ENCODE measurements at regions not wholly inside any gene's neighbourhood (a gene's known extent, or its start where the extent isn't known, plus 50 kb on each side); places are given as distances from the start of the nearest gene placed in this dataset.
A peak's percentile ranks its signal among the peaks of the same experiment; 100 is the strongest.

- H3K9me3 ChIP-seq (ENCODE audit: control insufficient read depth, low read length), result peaks cover 49% of the 10 kb centered on the region
- no peak overlapping the region for H2AK5ac ChIP-seq (ENCODE audit: low read length, severe bottlenecking)
- H4K8ac ChIP-seq (ENCODE audit: low read length), result no peak overlapping the region
- H3K27ac ChIP-seq (ENCODE audit: low read length, poor library complexity, severe bottlenecking), result no peak overlapping the region
- H4K91ac ChIP-seq (ENCODE audit: low read length), result no peak overlapping the region
- no peaks in the 10 kb centered on the region for H3K4me1 ChIP-seq (ENCODE audit: control insufficient read depth, insufficient read depth, low read depth, low read length)
- H3K4me3 ChIP-seq (ENCODE audit: insufficient read depth in 1 of 2, low read depth in 1 of 2, low read length in 2 of 2), result no peak overlapping the region
- H2BK5ac ChIP-seq (ENCODE audit: low read depth, low read length, poor library complexity, severe bottlenecking), result no peak overlapping the region
- no peak overlapping the region for H3K9ac ChIP-seq (ENCODE audit: low read length)
- H3K36me3 ChIP-seq (ENCODE audit: control insufficient read depth in 1 of 2, insufficient read depth in 2 of 2, low read depth in 1 of 2, low read length in 2 of 2), result no peaks in the 10 kb centered on the region
- no peak overlapping the region for H2BK120ac ChIP-seq (ENCODE audit: low read depth, low read length)
- H3K27me3 ChIP-seq (ENCODE audit: control insufficient read depth in 1 of 2, insufficient read depth in 1 of 2, low read length in 2 of 2), result no peaks in the 10 kb centered on the region
- H3K14ac ChIP-seq (ENCODE audit: low read length in 2 of 2), result no peak overlapping the region
- no peak overlapping the region for H3K23ac ChIP-seq (ENCODE audit: low read length in 2 of 2)
- H3K4ac ChIP-seq (ENCODE audit: low read depth in 1 of 2, low read length in 2 of 2), result no peak overlapping the region
- DNase-seq, result no peak
- no peak overlapping the region for H2BK15ac ChIP-seq (ENCODE audit: low read depth, poor library complexity, severe bottlenecking)
- H3K4me2 ChIP-seq (ENCODE audit: low read length, poor library complexity, severe bottlenecking), result no peak overlapping the region
- H2BK12ac ChIP-seq (ENCODE audit: low read length in 2 of 2), result no peak overlapping the region
- H3K79me1 ChIP-seq (replicated peaks; ENCODE audit: low read length, poor library complexity, severe bottlenecking), result no peaks in the 10 kb centered on the region
- H3K18ac ChIP-seq (ENCODE audit: low read depth in 1 of 2, low read length in 2 of 2), result no peak overlapping the region
- H2AFZ ChIP-seq (ENCODE audit: low read depth, low read length), result no peak overlapping the region
- 78% methylated on average over 6 of the region's 6 CpGs for WGBS
These were observed 190.9 kb downstream of the ZNF486 start for GRCh38 chr19:20357921-20358320.

- no peak overlapping the region for H2AK5ac ChIP-seq (ENCODE audit: low read length, severe bottlenecking)
- H3K4ac ChIP-seq (ENCODE audit: low read depth in 1 of 2, low read length in 2 of 2), result no peak overlapping the region
- peaks cover 56% of the 10 kb centered on the region for H3K9me3 ChIP-seq (ENCODE audit: control insufficient read depth, low read length)
- no peaks in the 10 kb centered on the region for H3K79me1 ChIP-seq (replicated peaks; ENCODE audit: low read length, poor library complexity, severe bottlenecking)
- no peak overlapping the region for H3K23ac ChIP-seq (ENCODE audit: low read length in 2 of 2)
- H4K91ac ChIP-seq (ENCODE audit: low read length), result no peak overlapping the region
- H3K4me1 ChIP-seq (ENCODE audit: control insufficient read depth, insufficient read depth, low read depth, low read length), result no peaks in the 10 kb centered on the region
- no peak overlapping the region for H3K9ac ChIP-seq (ENCODE audit: low read length)
- DNase-seq, result no peak
- no peak overlapping the region for H2BK15ac ChIP-seq (ENCODE audit: low read depth, poor library complexity, severe bottlenecking)
- no peak overlapping the region for H2BK12ac ChIP-seq (ENCODE audit: low read length in 2 of 2)
- H2BK120ac ChIP-seq (ENCODE audit: low read depth, low read length), result no peak overlapping the region
- no peak overlapping the region for H3K4me3 ChIP-seq (ENCODE audit: insufficient read depth in 1 of 2, low read depth in 1 of 2, low read length in 2 of 2)
- H2BK5ac ChIP-seq (ENCODE audit: low read depth, low read length, poor library complexity, severe bottlenecking), result no peak overlapping the region
- H3K27ac ChIP-seq (ENCODE audit: low read length, poor library complexity, severe bottlenecking), result no peak overlapping the region
- H3K36me3 ChIP-seq (ENCODE audit: control insufficient read depth in 1 of 2, insufficient read depth in 2 of 2, low read depth in 1 of 2, low read length in 2 of 2), result no peaks in the 10 kb centered on the region
- H3K14ac ChIP-seq (ENCODE audit: low read length in 2 of 2), result no peak overlapping the region
- no peak overlapping the region for H4K8ac ChIP-seq (ENCODE audit: low read length)
- H3K18ac ChIP-seq (ENCODE audit: low read depth in 1 of 2, low read length in 2 of 2), result no peak overlapping the region
- H2AFZ ChIP-seq (ENCODE audit: low read depth, low read length), result no peak overlapping the region
- H3K4me2 ChIP-seq (ENCODE audit: low read length, poor library complexity, severe bottlenecking), result peak overlapping the region; percentile 21
- no peaks in the 10 kb centered on the region for H3K27me3 ChIP-seq (ENCODE audit: control insufficient read depth in 1 of 2, insufficient read depth in 1 of 2, low read length in 2 of 2)
These were observed 184.2 kb downstream of the ZNF486 start for GRCh38 chr19:20351244-20351643.

GRCh38 chr19:20349206-20349605, 182.2 kb downstream of the ZNF486 start:
- no peak for DNase-seq
- Histone ChIP-seq H3K4me1 (ENCODE audit: control insufficient read depth, insufficient read depth, low read depth, low read length) (no peaks in the 10 kb centered on the region), H3K4me2 (ENCODE audit: low read length, poor library complexity, severe bottlenecking) (no peak overlapping the region), H3K27me3 (ENCODE audit: control insufficient read depth in 1 of 2, insufficient read depth in 1 of 2, low read length in 2 of 2) (no peaks in the 10 kb centered on the region), H3K4ac (ENCODE audit: low read depth in 1 of 2, low read length in 2 of 2) (no peak overlapping the region), H3K4me3 (ENCODE audit: insufficient read depth in 1 of 2, low read depth in 1 of 2, low read length in 2 of 2) (no peak overlapping the region), H2BK5ac (ENCODE audit: low read depth, low read length, poor library complexity, severe bottlenecking) (no peak overlapping the region), H2AFZ (ENCODE audit: low read depth, low read length) (no peak overlapping the region), H3K9ac (ENCODE audit: low read length) (no peak overlapping the region), H4K91ac (ENCODE audit: low read length) (no peak overlapping the region), H2BK12ac (ENCODE audit: low read length in 2 of 2) (no peak overlapping the region), H4K8ac (ENCODE audit: low read length) (no peak overlapping the region), H3K14ac (ENCODE audit: low read length in 2 of 2) (no peak overlapping the region), H3K23ac (ENCODE audit: low read length in 2 of 2) (no peak overlapping the region), H2BK120ac (ENCODE audit: low read depth, low read length) (no peak overlapping the region), H2BK15ac (ENCODE audit: low read depth, poor library complexity, severe bottlenecking) (no peak overlapping the region), H2AK5ac (ENCODE audit: low read length, severe bottlenecking) (no peak overlapping the region), H3K9me3 (ENCODE audit: control insufficient read depth, low read length) (peaks cover 56% of the 10 kb centered on the region), H3K18ac (ENCODE audit: low read depth in 1 of 2, low read length in 2 of 2) (no peak overlapping the region), H3K27ac (ENCODE audit: low read length, poor library complexity, severe bottlenecking) (no peak overlapping the region), H3K79me1 (replicated peaks; ENCODE audit: low read length, poor library complexity, severe bottlenecking) (no peaks in the 10 kb centered on the region), H3K36me3 (ENCODE audit: control insufficient read depth in 1 of 2, insufficient read depth in 2 of 2, low read depth in 1 of 2, low read length in 2 of 2) (no peaks in the 10 kb centered on the region)
- 63% methylated on average over 1 of the region's 2 CpGs for WGBS

- no peak overlapping the region for H3K23ac ChIP-seq (ENCODE audit: low read length in 2 of 2)
- 80% methylated on average over 2 of the region's 4 CpGs for WGBS
- H4K8ac ChIP-seq (ENCODE audit: low read length), result no peak overlapping the region
These were observed 172.4 kb downstream of the ZNF486 start for GRCh38 chr19:20339444-20339843.

More at GRCh38 chr19:20339444-20339843, 172.4 kb downstream of the ZNF486 start:
- H3K14ac ChIP-seq (ENCODE audit: low read length in 2 of 2), result no peak overlapping the region
- H3K4me1 ChIP-seq (ENCODE audit: control insufficient read depth, insufficient read depth, low read depth, low read length), result no peaks in the 10 kb centered on the region
- H3K27ac ChIP-seq (ENCODE audit: low read length, poor library complexity, severe bottlenecking), result no peak overlapping the region
- H3K36me3 ChIP-seq (ENCODE audit: control insufficient read depth in 1 of 2, insufficient read depth in 2 of 2, low read depth in 1 of 2, low read length in 2 of 2), result no peaks in the 10 kb centered on the region
- H2BK12ac ChIP-seq (ENCODE audit: low read length in 2 of 2), result no peak overlapping the region
- no peak overlapping the region for H3K4me2 ChIP-seq (ENCODE audit: low read length, poor library complexity, severe bottlenecking)
- H2AFZ ChIP-seq (ENCODE audit: low read depth, low read length), result no peak overlapping the region
- no peak overlapping the region for H3K4ac ChIP-seq (ENCODE audit: low read depth in 1 of 2, low read length in 2 of 2)
- no peak overlapping the region for H3K9ac ChIP-seq (ENCODE audit: low read length)
- no peaks in the 10 kb centered on the region for H3K79me1 ChIP-seq (replicated peaks; ENCODE audit: low read length, poor library complexity, severe bottlenecking)
- no peak overlapping the region for H4K91ac ChIP-seq (ENCODE audit: low read length)
- no peak for DNase-seq
- no peak overlapping the region for H2BK15ac ChIP-seq (ENCODE audit: low read depth, poor library complexity, severe bottlenecking)
- H3K4me3 ChIP-seq (ENCODE audit: insufficient read depth in 1 of 2, low read depth in 1 of 2, low read length in 2 of 2), result no peak overlapping the region
- no peak overlapping the region for H2BK5ac ChIP-seq (ENCODE audit: low read depth, low read length, poor library complexity, severe bottlenecking)
- H3K18ac ChIP-seq (ENCODE audit: low read depth in 1 of 2, low read length in 2 of 2), result no peak overlapping the region
- H2AK5ac ChIP-seq (ENCODE audit: low read length, severe bottlenecking), result no peak overlapping the region
- peaks cover 43% of the 10 kb centered on the region for H3K9me3 ChIP-seq (ENCODE audit: control insufficient read depth, low read length)
- H2BK120ac ChIP-seq (ENCODE audit: low read depth, low read length), result no peak overlapping the region
- H3K27me3 ChIP-seq (ENCODE audit: control insufficient read depth in 1 of 2, insufficient read depth in 1 of 2, low read length in 2 of 2), result no peaks in the 10 kb centered on the region
